GM19023 (cell line): ENCODE measurements at regions not wholly inside any gene's neighbourhood (a gene's known extent, or its start where the extent isn't known, plus 50 kb on each side); places are given as distances from the start of the nearest gene placed in this dataset.
"Not testable (repeated sequence)": the region's sequence is repeated elsewhere in the genome, so short reads cannot be mapped to it uniquely, and the experiment has no call there.

ENCODE experiments used
- ATAC-seq: cut with Tn5 transposase; IDR thresholded peaks from one replicate; pipeline ENCODE4 v1.9.1; 2021; ENCODE audit warnings: mild to moderate bottlenecking, moderate library complexity; ENCODE audit not compliant: unreplicated experiment

DNA sequence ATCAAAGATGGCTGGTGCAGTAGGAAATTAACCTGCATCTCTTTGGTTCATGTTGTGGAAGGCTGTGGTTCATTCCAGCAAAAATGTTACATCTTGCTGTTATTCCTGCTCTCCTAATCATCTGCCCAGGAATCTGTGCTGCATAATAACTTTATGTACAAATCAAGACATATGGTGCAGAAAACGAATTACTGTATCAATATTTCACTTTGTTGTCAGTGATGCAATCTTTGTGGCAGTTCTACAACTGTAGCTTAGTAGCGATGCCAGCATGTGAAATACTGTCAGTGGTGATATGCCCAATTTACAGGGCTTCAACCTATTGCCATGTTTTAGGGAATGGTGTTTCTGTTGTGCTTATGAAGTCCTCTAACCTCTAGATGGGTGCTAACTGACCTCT, 1114.7 kb downstream of the SOCS6 start:
- ATAC-seq = no peak

GRCh38 chr18:71398531-71398930, 1109.7 kb downstream of the SOCS6 start:
- no peak for ATAC-seq

GRCh38 chr18:71388148-71388547, 1099.3 kb downstream of the SOCS6 start:
- ATAC-seq = no peak

DNA sequence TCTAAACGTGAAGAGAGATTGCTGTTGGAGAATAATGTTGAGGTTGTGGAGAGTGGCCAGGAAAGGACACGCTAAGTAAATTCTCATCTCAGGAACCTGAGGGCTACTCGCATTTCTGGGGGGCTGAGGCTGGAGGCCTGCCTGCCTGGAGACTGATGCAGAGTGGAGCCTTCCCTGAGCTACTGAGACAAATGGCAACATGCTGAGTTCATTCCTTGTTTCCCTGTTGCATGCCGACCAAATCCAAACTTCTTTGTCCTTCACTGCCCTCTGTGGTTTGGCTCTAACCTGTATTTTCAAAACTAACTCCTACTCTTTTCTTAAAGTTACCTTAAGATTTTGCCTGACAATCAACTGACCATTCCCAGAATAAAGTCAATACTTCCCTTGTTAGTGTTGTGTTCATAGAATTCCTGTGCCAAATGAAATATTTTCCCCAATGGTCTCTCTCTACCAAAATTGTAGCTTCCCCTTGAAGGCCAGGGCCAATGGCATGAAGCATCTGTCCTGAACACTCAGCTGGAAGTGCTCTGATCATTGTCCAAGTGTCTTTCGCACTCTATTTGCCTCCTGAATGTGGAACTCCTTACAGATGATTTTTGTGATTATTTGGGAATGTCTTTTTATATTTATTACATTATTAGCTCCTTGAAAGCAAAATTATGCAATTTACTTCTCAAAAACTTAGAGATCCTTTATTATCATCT, 1085.6 kb downstream of the SOCS6 start:
- no peak for ATAC-seq

GRCh38 chr18:71371951-71372605, 1083.2 kb downstream of the SOCS6 start:
- ATAC-seq = no peak

DNA sequence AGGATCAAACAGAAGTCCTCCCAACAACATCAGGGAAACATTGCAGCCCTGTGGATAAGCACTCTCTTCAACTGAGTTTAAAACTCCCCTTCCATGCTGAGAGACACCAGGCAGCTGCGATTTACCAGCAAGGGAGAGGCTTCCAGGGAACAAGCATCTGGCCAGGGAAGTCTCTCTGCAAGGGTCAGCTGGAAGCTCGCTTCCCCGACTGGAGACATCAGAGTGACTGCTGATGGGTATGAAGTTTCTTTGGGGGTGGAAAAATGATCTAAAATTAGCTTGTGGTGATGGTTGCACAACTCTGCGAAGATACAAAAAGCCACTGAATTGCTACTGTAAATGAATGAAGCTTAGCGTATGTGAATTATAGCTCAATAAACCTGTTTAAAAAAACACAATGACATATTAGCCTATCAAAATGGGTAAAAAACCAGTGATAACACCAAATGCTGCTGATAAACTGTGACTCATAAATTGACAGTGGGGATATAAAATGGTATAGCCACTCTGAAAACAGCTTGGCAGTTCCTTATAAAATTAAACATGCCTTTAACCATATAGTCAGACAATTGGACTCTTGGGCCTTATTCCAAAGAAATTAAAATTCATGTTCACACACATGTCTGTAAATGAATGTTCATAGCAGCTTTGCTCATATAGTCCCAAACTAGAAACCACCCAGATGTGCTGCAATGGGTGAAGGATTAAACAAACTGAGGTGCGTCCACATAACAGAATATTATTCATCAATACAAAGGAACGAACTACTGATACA, 1082.0 kb downstream of the SOCS6 start:
- no peak for ATAC-seq

GRCh38 chr18:71370095-71370494, 1081.2 kb downstream of the SOCS6 start:
- ATAC-seq = no peak

DNA sequence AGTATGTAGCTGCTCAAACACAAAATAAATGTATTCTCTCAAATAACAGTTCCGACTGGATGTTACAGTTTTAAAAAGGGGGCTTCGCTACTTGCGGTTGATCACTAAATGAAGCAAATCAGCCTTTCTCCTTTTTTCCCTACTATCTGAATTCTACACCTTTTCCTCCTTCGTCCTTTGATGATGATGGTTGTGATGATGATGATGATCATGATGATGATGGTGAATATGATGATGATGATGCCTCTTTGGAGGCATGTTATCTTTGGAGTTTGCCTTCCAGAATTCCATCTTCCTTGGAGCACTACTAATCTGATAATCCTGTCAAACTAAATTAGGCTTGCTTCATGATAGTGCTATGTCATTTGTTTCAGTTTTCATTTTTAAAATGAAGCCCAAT, 1073.3 kb downstream of the SOCS6 start:
- no peak for ATAC-seq

DNA sequence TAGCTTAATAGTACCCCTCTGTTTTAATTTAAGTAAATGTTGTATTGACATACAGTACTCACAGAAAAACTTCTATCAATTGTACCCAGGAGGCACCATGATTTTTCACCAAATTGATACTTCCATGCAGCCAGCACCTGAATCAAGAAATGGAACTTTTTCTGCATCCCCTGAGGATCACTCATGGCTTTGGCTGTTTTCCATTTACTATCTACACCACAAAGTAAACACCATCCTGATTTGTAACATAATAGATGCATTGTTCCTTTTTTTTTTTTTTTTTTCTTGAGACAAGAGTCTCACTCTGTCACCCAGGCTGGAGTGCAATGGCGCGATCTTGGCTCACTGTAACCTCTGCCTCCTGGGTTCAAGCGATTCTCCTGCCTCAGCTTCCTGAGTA, 1066.8 kb downstream of the SOCS6 start:
- not testable (repeated sequence) for ATAC-seq

DNA sequence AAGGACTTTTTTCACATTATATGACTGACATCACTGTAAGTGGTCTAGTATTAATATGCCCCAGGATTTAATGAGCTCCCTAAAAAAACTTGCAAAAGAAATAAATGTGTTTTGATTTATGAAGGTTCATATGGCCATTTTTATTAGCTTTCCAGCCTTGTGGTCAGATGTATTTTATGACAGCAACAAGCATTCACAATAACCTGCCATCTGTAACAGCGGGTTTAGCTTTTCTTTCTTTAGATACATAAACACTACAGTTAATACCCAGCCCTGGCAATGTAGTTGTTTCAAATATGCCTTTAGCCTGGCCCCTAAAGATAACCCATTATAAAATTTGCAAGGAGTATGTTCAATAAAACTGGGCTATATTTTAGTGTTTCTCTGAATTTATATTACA, 1063.8 kb downstream of the SOCS6 start:
- no peak for ATAC-seq

DNA sequence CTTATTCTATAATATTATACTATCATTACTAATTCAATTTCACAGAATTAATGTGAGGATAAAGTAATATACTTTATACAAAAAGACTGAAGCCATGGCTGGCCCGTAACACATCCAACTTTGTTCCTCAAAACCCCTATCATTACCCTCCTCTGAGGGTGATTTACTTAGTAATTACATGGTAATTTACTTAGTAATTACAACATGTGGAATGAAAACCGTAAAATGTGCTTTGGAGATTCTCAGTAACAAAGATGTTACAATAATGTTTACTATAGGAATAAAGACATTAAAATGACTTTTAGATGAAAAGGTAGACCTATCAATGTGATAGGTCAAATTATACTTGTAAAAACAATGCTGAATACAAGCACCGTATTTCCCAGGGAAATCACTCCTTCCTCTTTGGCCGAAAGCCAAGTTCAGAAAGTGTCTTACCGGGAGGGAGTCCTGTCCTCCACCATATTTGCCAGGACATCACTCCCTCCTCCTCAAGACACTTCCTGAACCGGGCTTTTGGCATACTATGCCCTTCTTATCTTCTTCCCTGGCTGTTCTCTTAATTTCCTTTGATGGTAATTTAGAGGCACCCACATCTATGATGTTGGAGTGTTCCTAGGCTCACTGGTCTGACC, 1047.8 kb downstream of the SOCS6 start:
- no peak for ATAC-seq

DNA sequence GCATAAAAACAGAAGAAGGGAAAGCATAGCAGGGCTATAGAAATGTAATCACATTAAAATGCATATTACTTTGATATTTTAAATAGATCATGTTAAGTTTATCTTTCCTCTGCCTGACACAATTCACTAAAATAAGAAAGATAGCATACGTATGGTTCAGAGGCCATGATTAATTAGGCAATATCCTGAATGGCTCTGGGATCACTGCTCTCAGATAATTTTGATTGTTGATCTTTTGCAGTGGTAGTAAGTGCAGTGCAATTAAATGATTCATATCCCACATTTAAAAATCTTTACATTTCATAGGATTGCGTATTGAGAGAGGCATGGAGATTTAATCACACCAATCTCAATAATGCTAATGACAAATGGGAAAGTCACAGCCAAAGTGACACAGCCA, 1040.7 kb downstream of the SOCS6 start:
- ATAC-seq = no peak

- ATAC-seq = no peak
Measured at GRCh38 chr18:71329114-71329513, 1040.3 kb downstream of the SOCS6 start.

DNA sequence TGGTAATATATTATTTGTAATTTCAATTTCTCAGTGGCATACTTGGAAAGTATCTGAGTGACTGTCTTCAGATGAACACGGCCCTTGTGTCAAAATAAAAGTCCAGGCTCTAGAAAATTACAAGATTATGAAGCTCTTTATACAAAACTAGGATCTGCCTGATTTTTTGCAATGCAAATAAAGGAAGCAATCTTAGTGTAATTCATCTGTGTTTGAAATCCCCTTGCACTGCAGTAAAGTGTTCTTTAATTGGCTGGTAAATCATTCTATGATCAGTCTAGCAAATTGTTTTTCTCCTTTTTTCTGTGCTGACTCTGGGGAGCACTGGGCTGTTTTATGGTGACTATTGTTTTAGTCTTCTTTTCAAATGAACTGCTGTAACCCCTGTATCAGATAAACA, 1039.0 kb downstream of the SOCS6 start:
- no peak for ATAC-seq

DNA sequence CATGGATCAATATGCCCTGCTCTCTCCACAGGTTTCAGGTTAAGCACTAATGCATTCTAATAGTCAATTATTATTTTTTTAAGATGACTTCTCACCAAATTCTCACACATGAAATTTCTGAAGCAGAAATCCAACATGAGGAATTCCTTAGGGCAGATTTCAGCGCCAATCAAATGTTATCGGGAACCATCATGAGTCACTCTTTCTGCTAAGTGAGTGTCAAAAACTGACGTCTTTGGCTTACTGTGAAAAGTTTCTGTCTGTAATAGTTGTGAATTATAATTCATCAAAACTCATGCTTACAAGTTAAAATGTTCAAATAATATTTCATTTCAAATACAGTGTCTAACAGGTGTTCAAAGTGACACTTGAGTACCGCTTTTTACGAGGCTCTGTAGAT, 1038.6 kb downstream of the SOCS6 start:
- ATAC-seq = no peak

- ATAC-seq = no peak
Measured at GRCh38 chr18:71326826-71327225, 1038.0 kb downstream of the SOCS6 start.

GRCh38 chr18:71324356-71324755, 1035.5 kb downstream of the SOCS6 start:
- no peak for ATAC-seq

DNA sequence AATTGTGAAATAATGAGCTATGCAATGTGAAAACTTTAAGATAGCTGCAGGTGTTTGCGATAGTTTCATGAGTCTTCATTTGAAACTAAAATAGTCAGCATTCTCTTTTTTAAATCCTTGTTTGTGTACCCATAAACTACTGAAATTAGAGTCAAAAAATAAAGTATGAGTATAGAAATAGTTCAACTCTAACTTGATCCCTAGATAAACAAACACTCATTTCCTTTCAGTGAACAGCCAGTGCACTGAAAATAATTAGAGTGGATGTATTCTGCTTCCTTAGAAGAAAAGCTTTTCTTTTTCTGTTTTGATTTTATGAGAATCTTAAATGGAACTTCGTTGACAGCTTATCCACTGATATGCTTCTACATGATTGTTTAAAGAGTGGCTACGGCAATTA, 1033.4 kb downstream of the SOCS6 start:
- ATAC-seq = no peak

DNA sequence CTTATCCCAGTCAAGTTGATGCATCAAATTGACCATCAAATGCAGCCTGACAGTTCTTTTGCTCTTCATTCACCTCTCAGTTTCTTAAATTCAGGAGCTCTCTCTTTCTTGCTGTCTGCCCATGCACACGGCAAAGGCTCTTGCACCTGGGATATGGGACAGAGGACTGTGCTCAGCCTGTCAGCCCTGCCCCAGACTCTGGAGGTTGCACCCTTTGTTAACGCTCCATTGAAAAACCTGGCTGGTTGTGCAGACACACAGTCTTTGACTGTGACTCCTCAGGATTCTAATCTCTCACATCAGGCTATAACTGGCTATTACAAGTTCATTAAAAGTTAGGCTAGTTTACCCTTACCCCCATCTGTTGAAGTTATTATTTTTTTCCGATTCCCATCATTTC, 1032.5 kb downstream of the SOCS6 start:
- ATAC-seq = no peak

- ATAC-seq = no peak
Measured at GRCh38 chr18:71304856-71305255, 1016.0 kb downstream of the SOCS6 start.

DNA sequence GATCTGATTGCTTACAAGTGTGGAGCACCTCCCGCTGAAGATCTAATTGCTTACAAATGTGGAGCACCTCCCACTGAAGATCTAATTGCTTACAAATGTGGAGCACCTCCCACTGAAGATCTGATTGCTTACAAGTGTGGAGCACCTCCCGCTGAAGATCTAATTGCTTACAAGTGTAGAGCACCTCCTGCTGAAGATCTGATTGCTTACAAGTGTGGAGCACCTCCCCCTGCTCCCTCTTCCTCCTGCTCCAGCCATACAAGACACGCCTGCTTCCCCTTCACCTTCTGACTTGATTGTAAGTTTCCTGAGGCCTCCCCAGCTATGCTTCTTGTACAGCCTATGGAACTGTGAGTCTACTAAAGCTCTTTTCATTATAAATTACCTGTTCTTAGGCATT, 1014.9 kb downstream of the SOCS6 start:
- not testable (repeated sequence) for ATAC-seq

DNA sequence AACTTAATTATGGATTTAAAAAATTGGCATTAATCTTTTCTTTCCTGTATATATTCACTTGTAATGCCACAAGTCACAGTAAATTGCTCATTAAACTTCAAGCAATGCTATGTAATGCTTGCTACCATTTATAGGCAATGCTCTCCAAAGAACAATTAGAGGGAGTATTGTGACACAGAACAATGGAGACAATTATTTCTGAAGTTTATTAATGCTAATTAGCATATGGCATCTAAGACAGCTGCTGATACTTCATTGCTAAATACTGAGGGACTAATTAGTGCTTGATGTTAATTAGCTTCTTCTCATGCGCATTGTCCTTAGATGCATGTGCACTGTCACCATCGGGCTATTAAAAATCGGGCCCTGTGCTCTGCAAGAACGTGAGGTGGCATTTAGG, 1012.8 kb downstream of the SOCS6 start:
- ATAC-seq = no peak
